ENCODE measurements at regions not wholly inside any gene's neighbourhood (a gene's known extent, or its start where the extent isn't known, plus 50 kb on each side); places are given as distances from the start of the nearest gene placed in this dataset.
"Not testable (repeated sequence)": the region's sequence is repeated elsewhere in the genome, so short reads cannot be mapped to it uniquely, and the experiment has no call there.

DNA sequence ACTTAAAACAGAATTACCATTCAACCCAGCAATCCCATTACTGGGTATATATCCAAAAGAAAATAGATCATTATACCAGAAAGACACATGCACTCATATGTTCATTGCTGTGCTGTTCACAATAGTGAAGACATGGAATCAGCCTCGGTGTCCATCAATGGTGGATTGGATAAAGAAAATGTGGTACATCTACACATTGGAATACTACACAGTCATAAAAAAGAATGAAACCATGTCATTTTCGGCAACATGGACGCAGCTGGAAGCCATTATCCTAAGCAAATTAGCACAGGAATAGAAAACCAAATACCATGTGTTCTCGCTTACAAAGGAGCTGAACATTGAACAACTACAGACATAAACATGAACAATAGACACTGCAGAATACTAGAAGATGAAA, 244.8 kb upstream of the PROX1 start:
- DNase-seq: no peak

DNA sequence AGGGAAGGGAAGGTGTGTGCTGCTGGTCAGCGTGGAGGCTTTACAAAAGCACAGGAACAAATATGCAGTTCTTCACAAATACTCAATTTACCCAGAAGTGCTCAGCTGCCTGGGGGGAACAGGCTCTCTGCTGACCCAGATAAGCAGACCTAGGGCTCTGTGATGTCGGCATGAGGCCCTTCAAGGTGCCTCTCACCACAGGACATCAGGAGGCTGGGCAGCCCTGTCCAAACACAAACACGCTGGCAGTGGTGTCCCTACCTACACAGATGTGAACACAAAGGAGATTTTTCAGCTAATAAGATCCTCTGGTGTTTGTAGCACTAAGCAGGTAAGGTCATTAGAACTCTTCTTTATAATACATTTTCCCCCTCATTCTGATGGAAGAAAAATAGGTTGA, 243.0 kb upstream of the PROX1 start:
- DNase-seq: no peak

DNA sequence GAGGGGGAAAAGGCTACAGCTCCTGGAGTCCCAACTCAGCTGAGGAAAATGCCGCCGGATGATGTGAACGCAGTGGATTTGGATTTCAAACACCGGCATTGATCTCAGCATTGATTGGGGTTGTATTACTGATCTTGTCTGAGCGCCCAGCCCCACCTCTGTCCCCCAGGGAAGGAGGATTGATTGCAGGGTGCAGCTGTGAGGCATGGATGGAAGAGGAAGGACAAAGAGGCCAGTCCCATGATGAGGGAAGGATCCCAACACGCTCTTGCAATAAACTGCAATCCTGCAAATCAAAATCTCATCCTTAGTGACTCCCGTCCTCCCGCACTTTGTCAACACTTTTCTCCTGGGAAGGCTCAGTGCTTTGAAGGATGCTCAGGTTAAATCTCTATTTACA, 242.3 kb upstream of the PROX1 start:
- no peak for DNase-seq

DNA sequence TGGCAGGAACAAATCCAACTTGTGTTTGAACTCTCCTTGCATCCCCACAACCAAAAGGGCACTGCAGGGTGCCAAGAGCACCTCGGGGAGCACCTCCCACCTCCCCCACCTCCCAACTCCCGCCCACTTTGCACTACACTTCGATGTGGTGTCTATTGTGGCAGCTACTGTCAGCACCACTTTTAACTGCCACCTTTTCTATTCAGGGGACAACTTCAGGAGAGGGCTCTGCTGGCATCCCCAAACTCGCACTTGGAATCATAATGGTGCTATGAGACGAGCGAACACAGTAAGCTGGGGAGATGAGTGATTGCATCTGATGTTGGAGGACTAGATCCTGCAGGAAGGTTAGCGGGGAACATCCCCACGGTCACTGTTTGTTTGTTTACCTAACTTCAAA, 238.2 kb upstream of the PROX1 start:
- no peak for DNase-seq

DNA sequence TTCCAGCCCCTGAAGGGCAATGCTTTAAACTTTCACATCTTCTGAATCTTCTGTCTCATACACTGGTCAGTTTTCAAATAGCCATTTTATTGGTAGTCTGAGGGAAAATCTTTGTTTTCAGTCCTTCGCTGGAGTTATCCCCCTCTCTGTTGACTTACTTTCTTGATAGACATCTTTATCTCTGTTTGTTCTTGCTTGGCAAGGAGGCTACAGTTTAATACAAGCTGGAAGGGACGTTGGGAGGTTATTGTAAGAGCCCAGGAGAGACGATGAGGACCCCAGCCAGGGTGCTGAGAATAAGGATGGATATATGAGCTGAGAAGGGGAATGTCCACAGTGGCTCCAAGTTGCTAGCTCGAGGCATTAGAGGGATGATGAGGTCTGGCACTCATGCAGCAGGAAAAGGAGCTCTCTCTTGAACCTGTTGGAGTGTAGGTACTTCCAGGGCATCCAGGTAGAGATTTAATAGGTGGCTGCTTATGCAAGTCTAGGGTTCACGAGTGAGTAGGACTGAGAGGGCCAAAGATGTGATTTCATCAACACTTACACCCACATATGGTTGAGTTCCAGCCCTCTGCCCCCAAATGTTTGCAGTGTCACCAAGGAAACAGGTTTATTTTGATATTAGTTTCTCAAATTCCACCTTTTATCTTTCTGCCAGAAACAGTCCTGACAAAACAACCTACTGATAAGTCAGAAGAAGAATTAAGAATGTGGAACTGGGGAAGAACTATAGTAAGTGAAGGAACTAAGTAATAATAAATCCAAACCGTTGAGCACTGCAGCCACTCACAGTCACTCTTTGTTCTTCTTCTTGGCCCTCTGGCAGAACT, 237.3 kb upstream of the PROX1 start:
- no peak for DNase-seq

DNA sequence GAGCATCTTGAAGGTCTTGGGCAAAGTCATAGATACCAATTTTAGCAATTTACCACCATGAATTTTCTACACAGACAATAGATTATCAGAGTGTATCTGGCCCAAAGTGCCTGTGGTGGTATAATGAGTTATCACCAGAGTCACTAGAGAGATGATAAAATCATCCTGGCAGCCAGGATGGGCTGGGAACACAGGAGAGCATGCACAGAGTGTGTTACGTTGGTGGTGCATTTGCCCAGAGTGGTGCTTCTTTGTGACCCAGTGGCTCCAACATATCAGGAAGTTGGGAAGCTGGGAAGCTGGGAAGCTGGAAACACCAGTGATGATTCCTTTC, 236.7 kb upstream of the PROX1 start:
- DNase-seq: no peak

DNA sequence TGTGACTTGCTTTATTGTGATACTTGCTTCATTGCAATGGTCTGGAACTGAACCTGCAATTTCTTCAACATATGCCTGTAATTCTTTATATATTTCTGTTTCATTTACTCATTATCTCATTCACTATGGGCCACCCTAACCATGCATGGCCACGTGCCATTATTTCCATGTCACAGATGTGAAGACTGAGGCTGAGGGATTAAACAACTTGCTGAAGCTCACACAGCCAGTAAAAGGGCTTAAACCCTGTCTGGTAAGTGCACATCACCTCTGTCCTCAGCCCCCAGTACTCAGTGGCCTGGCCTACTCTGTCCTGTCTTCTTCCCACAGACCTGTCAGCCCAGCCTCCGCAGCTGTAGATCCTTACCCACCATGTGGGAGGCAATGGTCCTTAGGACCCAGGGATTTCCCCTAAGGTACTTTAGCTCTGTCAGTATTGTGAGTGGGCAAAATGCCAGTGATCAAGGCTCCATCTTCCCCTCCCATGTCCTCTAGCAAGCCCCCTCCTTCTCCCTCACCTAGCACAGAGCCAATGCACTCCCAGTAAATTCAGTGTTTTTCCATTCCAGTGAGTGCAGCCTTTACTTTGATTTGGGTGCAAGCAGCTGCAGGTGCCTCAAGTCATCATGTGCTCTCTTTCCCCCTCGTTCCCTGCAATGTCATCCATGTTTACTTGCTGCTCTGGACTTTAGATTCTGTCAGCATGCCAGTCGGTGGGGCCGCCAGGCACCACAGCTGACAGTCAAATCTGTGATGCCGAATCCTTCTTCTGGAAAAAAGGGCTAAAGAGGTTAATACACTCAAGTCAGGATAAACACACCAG, 228.2 kb upstream of the PROX1 start:
- no peak for DNase-seq

DNA sequence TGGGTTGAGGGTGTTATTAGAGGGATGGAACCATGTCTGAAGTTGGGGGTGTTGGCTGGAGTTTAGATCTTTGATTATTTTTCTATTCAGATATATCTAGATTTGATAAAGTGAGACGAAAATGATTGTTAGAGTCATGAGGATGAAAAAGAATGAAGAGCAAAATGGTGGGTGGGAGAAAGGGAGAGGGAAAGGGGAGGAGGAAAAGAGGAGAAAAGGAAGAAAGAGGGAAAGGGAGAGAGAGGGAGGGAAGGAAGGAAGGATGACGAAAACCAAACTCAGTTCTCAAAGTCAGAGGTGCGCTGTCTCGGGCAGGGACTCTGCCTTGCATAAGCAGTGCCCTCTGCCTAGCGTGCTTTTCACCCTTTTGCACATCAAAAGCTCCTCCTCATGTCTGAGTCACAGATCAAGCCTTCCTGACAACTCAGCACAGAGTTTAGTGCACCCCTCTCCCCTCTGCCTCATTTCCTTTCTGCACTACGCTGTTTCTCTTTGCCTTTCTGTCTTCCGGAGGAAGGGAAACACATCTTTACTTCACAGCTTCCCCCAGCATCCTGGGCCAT, 225.8 kb upstream of the PROX1 start:
- no peak for DNase-seq

DNA sequence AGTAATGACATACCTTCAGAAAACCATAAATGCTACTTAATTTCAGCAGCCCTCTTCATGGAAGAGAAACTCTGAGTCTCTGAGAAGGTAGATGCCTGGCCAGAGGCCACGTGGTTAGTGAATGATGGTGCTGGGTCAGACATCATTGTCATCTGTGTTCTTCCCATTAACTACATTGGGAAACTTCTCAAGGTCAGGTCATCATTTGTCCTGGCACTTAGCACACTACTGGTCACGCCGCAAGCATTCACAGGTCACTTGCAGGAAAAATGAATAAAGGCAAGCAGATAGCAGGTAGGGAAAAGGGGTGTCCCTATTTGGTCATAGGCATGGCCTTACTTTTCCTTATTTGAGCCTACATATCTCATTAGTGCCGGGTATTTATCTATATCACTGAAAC, 220.1 kb upstream of the PROX1 start:
- DNase-seq: no peak

DNA sequence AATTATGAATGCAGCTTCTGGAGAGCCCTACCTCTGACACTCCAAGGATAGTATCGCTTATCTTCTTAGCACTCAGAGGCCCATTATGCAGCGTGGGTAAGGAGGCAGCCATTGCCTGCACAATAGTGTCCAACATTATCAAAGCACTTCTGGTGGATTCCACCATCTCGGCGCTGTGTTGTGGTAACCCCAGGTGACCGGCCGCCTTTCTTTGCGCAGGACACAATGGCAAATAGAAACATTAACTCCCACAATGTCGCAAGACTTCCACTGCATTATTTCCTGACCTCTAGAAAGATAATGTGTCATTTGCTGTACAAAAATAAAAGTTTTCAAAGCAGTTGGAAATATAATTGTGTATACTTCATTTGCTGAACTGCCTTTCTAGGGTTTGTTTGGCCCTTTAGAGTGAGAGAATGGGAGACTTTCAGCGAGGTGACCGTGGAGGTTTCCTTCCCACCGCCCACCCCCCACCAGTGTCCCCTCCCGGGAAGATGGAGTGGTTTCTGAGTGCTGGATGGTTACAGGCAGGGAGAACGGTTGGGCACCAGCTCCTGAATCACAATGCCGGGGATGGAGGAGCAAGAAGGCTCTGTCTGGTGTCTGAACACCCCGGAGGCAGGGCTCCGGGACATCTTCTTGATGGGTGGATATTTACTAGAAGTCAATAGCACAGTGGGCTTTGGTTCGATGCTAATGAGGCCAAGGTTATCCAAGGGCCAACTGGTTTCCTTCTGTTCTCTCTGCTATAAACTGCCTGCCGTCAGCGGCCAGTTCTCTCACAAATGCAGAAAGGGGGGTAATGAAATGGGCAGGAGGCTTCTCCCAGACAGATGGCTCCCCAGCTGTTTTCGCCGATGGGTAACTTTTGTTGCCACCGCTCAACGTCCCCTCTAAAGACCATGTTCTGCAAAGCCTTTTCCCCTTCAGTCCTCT, 215.4 kb upstream of the PROX1 start:
- DNase-seq: no peak

DNA sequence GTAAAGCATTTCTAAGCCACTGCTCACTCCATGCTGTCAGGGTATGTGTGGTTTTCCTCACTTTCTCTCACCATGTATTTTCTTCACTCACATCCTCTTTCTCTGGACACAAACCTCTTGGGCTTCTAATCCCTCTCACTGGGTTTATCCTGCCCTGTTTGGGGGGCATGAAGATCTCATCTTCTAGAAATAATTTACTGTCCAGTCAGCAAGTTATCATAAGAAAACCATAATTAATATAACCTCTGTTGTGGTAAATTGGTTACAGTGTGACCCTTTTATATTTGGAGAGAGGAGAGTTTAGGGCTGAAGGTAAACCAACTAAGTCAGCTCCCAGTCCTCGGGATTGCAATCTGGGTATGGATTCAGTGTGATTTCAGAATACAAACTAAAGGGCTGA, 213.8 kb upstream of the PROX1 start:
- DNase-seq: no peak

DNA sequence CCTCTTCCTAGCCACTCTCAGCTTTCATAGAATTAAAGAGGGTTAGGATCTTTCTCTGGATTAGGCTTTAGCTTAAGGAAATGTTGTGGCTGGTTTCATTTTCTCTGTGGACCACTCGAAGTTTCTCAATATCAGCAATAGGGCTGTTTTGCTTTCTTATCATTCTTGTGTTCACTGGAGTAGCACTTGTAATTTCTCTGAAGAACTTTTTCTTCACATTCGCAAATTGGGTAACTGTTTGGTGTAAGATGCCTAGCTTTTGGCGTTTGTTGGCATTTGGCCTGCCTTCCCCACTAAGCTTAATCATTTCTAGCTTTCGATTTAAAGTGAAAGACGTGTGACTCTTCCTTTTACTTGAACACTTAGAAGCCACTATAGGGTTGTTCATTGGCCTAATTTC, 210.8 kb upstream of the PROX1 start:
- no peak for DNase-seq

DNA sequence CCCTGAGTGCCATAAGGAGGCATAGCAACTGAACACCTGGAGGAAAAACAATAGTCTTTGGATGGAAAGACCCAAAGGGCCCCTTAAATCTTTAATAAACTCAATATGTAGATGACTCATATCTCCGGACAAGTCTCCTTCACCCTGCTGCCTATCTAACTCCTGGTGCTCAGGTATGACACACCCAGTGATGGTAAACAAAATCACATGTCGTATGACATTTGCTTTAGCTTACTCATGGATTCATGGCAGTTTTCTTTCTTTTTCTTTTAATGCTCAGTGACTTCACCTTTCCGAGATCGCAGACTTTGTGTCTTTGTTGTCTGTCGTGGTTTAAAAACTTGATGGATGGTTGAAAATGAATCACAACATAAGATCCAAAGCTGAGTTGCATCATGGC, 208.5 kb upstream of the PROX1 start:
- no peak for DNase-seq

DNA sequence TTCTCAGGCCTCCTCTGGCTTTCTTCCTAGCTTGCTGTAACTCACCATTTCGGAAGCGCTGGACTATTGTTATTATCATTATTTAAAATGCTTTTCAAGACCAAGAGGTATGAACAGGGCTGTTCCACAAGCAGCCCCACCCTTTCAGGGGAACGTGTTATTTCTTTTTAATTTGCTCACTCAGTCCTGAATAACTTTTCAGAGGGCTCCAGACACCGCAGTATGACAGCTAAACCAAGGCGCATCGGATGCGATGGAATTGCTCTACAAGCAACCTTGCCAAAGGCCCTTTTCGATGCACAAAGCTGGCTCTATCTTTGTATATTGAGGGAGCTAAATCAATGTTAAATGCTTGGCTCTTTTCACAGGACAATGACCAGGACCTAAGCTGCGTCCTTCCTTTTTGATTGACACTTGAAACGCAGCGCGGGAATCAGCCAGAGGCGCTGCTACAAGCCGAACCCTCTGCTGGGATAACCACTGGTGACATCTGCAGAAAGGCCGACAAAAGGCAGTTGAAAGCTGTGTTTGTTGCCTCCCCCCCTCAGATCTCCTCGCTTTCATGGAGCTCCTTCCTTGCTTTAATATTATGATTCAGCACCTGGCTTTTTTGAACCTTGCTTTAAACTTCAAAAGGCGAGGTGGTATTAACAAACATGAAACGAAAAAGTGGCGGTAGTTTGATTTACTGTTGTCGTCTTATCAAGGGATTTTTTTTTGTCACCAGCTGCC, 204.7 kb upstream of the PROX1 start:
- DNase-seq: no peak

DNA sequence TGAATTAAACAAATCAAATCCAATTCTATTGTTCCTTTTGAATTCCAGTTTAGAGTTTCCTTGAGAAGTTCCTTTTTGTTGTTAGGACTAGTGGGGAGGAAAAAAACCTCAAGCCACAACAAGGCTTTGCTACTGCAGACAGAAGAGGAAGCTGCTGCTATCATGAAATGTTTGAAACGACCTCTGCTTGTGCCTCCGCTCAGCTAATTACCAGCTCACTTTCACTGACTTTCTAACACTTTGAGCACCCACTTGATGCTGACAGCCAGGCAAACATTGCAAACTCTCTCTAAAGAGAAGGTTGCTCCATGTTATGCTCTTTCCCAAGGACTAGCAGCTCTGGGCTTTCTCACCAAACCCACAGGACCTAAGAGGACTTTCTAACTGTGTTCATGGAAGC, 203.9 kb upstream of the PROX1 start:
- no peak for DNase-seq

DNA sequence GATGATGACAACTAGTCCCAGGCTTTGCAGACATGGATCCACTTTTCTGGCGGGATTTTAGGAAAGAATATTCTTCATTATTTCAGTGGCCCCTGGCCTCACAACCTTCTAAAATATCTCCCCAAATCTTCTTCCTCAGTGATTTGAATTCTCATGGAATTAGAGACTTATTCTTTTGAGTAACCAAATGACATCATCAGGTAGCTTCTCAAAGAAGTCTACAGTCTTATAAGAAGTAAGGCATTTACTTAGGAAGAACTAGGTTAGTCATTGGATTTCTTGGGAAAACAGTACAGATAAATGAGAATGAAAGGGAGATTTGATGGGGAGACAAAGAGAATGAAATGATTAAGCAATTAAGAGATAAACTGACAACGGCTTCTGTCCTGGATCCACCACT, 201.1 kb upstream of the PROX1 start:
- DNase-seq: no peak

DNA sequence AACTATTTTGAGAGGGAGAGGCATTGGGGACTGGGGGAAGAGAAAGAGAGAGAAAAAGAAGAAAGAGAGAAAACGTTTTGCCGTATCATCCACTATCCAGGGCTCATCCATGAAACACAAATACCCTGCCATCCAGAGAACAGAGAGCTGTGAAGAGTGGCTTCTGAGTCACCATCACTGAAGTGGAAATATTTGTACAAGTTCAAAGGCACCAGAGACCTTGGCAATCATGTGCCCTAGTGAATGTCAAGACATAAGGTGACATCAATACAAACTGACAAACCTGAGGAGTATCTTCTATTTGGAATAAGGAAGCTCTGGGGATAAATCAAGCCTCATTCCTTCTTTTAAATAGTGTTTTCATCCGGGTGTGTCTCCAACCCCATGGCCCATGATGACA, 197.2 kb upstream of the PROX1 start:
- no peak for DNase-seq

DNA sequence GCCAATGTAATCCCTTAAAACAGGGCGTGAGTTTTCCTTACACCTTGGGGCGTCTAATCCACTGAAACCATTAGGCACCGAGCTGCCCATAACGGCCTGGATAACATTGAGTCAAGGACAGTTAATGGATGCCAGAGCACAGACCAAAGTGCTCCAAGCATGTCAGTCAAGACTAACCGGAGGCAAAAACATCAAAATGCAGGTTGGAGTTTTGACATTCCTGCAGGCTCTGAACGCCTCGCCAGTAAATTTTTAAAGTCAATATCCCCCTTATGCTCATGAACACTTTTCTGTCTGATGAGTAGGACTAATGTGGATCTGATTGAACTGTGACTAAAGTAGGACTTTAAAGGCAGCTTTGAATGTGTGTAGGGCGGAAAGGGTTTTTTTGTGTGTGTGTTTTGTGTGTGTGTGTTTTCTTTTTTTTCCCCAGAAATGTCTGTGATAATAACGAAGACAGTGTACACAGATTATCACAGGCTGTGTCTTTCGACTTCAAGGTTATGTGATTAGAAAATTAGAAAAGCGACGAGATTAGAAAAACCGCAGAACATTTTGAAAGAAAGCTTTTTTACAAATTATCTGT, 194.2 kb upstream of the PROX1 start:
- DNase-seq: no peak

DNA sequence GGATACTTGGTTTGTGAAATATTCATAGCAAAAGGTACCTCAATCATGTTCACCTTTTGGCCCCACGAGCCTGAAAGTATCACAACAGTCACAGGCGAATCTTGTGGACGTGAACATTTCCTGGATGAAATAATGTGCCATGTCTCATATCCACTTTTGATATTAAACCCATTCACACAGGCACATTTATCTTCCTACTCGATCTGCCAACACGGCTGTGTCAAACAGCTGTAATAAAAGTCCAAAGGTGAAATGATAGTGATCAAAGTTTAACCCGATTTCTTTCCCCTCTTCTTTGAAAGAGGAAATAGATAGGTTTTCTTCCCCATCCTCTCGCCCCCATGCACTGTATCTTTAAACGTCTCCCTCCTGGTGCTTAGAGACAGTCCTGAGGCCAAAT, 191.2 kb upstream of the PROX1 start:
- DNase-seq: no peak

DNA sequence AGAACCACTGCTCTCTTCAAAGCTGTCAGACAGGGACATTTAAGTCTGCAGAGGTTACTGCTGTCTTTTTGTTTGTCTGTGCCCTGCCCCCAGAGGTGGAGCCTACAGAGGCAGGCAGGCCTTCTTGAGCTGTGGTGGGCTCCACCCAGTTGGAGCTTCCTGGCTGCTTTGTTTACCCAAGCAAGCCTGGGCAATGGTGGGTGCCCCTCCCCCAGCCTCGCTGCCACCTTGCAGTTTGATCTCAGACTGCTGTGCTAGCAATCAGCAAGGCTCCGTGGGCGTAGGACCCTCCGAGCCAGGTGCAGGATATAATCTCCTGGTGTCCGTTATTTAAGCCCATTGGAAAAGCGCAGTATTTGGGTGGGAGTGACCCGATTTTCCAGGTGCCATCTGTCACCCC, 179.5 kb upstream of the PROX1 start:
- not testable (repeated sequence) for DNase-seq

DNA sequence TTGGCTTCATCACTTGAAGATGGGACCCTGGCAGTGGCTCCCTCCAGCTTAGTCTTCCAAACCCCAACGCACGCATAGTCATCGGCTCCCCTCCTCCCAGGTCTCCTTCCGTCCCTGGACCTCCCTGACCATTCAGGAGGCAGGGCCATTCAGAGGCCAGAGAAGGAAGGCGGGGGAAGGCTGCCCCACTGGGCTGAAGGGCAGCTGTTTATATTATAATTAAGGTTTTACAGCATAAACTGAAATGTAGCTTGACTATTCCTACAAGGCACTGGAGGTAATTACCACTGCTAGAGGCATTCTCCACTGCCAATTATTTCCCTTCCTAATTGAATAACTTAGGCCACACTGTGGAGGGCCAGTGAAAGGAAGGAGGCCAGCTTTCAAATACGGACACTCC, 170.6 kb upstream of the PROX1 start:
- DNase-seq: no peak
